K562 (cell line): ENCODE measurements at regions not wholly inside any gene's neighbourhood (a gene's known extent, or its start where the extent isn't known, plus 50 kb on each side); places are given as distances from the start of the nearest gene placed in this dataset.

Experiments used
- EZH2 ChIP-seq: IDR thresholded peaks from 2 replicates; pipeline ENCODE4 v1.6.1; 2012; ENCODE audit warnings: low read depth, mild to moderate bottlenecking, inconsistent platforms, low read length, borderline replicate concordance
- FOXA1 ChIP-seq: fragments of 450-650 bp; IDR thresholded peaks from 2 replicates; pipeline ENCODE4 v1.6.1; 2016; ENCODE audit warnings: mild to moderate bottlenecking, borderline replicate concordance
- KLF13 ChIP-seq: fragments of 450-650 bp; IDR thresholded peaks from 2 replicates; pipeline ENCODE4 v1.6.1; 2016; ENCODE audit warnings: missing genetic modification characterization, low read depth, mild to moderate bottlenecking, missing compliant biosample characterization, moderate library complexity, borderline replicate concordance
- SMARCB1 ChIP-seq: IDR thresholded peaks from 2 replicates; pipeline ENCODE4 v1.6.1; 2011; ENCODE audit warnings: improper control_type of control experiment, low read depth; ENCODE audit not compliant: insufficient read length
- SPI1 ChIP-seq: IDR thresholded peaks from 2 replicates; pipeline ENCODE4 v1.6.1; 2011; ENCODE audit warnings: low read depth, low read length, control low read depth, borderline replicate concordance
- YY1 ChIP-seq, 3 experiments: IDR thresholded peaks; 2 replicates each; pipeline ENCODE4 v1.6.1; 2011; ENCODE audit warnings: low read length in 2 of 3, mild to moderate bottlenecking in 2 of 3, moderate library complexity in 2 of 3, borderline replicate concordance in 1 of 3, control low read depth in 1 of 3, low read depth in 1 of 3; ENCODE audit not compliant: insufficient read depth in 3 of 3, insufficient replicate concordance in 2 of 3, control insufficient read depth in 1 of 3, insufficient read length in 1 of 3; ENCODE audit errors: extremely low read depth in 1 of 3
- ZNF274 ChIP-seq: IDR thresholded peaks from 2 replicates; pipeline ENCODE4 v1.6.1; 2011; ENCODE audit warnings: low read depth, mild to moderate bottlenecking, low read length, moderate library complexity, borderline replicate concordance

GRCh38 chr5:148713735-148714508 lies 59.6 kb upstream of the HTR4 start:
- TF ChIP-seq ZNF274 (no peak), KLF13 (tag) (no peak), YY1 (IDR thresholded peaks at IDR 0.05; ENCODE audit: borderline replicate concordance in 1 of 3, control insufficient read depth in 1 of 3, extremely low read depth in 1 of 3, insufficient read depth in 3 of 3, insufficient read length in 1 of 3, insufficient replicate concordance in 2 of 3, low read depth in 1 of 3, low read length in 2 of 3) (no peak), EZH2 (no peak), SPI1 (no peak), FOXA1 (no peak), SMARCB1 (no peak)
